Nephron progenitor cell (in vitro differentiated cells): ENCODE measurements at regions not wholly inside any gene's neighbourhood (a gene's known extent, or its start where the extent isn't known, plus 50 kb on each side); places are given as distances from the start of the nearest gene placed in this dataset.

Experiments used
- DNase-seq: peaks from one replicate; pipeline ENCODE4 v3.0.0; 2021
- H3K27ac Mint-ChIP-seq: 2 replicates; pipeline ENCODE4 v1.8.0; 2021; ENCODE audit warnings: mild to moderate bottlenecking, moderate library complexity, mixed read lengths
- H3K27me3 Mint-ChIP-seq: 2 replicates; pipeline ENCODE4 v1.8.0; 2021; ENCODE audit warnings: mild to moderate bottlenecking, low read depth, mixed read lengths; ENCODE audit not compliant: poor library complexity
- H3K36me3 Mint-ChIP-seq: 2 replicates; pipeline ENCODE4 v1.8.0; 2021; ENCODE audit warnings: low read depth, mixed read lengths
- H3K4me1 Mint-ChIP-seq: 2 replicates; pipeline ENCODE4 v1.8.0; 2021; ENCODE audit warnings: mixed read lengths
- H3K4me3 Mint-ChIP-seq: 2 replicates; pipeline ENCODE4 v1.8.0; 2021; ENCODE audit warnings: mild to moderate bottlenecking, moderate library complexity, mixed read lengths
- H3K9me3 Mint-ChIP-seq: 2 replicates; pipeline ENCODE4 v1.8.0; 2021; ENCODE audit warnings: mild to moderate bottlenecking, moderate library complexity, mixed read lengths
- CTCF ChIP-seq: fragments of 200-600 bp; sonication (generic); IDR thresholded peaks from 2 replicates; pipeline ENCODE4 v1.5.0; 2021; ENCODE audit warnings: antibody characterized with exemption

DNA sequence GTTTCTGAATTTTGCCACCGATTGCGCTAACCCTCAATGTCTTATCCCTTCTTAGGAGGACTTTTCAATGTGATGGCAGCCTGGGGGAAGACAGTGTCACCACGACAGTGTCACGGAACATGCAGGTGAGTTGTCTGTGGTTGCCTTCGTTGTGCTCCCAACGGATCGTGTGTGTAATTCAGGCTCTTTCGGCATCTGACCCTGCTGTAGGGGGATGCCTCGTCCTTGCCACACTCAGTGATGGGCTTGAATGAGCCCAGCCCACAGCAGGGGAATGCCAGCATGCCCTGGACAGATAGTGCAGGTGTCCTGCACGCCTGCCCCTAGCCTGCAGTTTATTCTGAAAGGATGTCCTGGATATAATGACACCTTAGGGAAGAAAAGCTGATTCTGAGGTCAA, 123.8 kb upstream of the RTL1 start:
- Mint-ChIP-seq H3K36me3 (no peaks in the 10 kb centered on the region), H3K27me3 (peaks cover 16% of the 10 kb centered on the region), H3K9me3 (peaks cover 17% of the 10 kb centered on the region), H3K27ac (no peak overlapping the region), H3K4me1 (no peaks in the 10 kb centered on the region), H3K4me3 (no peak overlapping the region)
- no peak for DNase-seq
- TF ChIP-seq CTCF: no peak

- no peaks in the 10 kb centered on the region for H3K36me3 Mint-ChIP-seq
- H3K4me1 Mint-ChIP-seq: no peaks in the 10 kb centered on the region
- H3K9me3 Mint-ChIP-seq: peaks cover 17% of the 10 kb centered on the region
- peaks cover 16% of the 10 kb centered on the region for H3K27me3 Mint-ChIP-seq
- no peak overlapping the region for H3K27ac Mint-ChIP-seq
- no peak overlapping the region for H3K4me3 Mint-ChIP-seq
- TF ChIP-seq CTCF: no peak
- no peak for DNase-seq
Observed at GRCh38 chr14:101027966-101028365, 124.4 kb upstream of the RTL1 start.

DNA sequence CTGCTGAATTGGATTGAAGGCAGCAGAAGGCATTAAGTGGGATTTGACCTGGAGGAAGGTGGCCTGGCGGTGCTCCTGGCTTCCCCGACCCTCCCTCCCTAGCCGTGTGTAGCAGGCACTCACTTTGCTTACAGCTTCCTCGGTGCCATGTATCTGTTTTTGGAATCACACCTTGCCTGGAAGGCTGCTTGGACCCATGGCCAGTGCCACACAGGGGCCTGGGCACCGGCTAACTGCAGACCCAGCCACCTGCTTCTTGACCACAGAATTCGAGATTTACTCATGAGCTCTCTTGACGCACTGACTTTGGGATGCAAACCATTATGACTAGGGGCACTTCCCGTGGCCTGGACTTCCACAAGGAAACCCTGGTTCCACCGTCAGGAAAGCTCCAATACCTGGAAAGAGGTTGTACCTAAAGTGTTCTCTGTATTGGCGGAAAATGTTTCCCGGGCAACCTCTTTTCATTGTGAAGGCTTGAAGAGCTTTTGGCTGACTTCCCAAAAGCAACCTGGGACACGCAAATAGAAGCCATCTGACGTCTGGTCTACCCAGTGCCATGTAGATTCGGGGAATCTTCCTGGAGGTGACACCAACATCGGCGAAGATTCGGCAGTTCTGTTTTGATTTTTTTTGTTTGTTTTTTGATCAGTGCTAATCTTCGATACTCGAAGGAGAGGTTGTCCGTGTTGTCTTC, 125.6 kb upstream of the RTL1 start:
- H3K27ac Mint-ChIP-seq: no peak overlapping the region

DNA sequence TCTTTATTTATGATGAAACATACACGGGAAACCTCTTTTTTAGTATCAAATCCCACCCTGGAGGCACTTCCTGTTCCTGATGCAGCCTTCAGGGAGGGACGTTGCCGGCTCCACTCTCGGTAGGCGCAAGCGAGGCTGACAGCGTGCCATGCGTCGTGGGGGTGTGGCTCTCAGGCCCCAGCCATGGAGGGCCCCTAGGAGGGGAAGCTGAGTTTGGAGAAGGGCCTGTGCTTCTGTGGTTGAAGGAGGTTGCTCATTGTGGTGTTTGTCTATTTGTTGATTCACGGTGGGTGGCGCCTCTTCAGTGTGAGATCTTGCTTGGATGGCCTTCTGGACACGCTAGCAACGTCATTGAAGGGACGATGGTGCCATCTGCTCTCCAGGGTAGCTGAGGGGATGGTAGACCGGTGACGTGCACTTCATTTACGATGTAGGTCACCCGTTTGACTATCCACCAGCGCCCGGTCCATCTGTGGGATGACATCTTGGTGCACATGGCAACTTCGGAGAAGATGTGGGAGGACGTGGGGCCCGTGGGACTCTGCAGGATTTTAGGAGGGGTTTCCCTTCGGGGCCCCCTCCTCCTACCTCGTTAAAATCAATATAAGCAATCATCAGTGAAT, 126.3 kb upstream of the RTL1 start:
- no peaks in the 10 kb centered on the region for H3K36me3 Mint-ChIP-seq
- H3K27ac Mint-ChIP-seq: no peak overlapping the region
- DNase-seq: no peak
- no peaks in the 10 kb centered on the region for H3K4me1 Mint-ChIP-seq
- H3K9me3 Mint-ChIP-seq: peaks cover 7% of the 10 kb centered on the region
- TF ChIP-seq CTCF: no peak
- H3K4me3 Mint-ChIP-seq: no peak overlapping the region
- H3K27me3 Mint-ChIP-seq: peaks cover 19% of the 10 kb centered on the region

More for the DNA sequence above, 125.6 kb upstream of the RTL1 start:
- DNase-seq: no peak
- H3K4me3 Mint-ChIP-seq: no peak overlapping the region
- peaks cover 19% of the 10 kb centered on the region for H3K27me3 Mint-ChIP-seq
- peaks cover 7% of the 10 kb centered on the region for H3K9me3 Mint-ChIP-seq
- TF ChIP-seq CTCF: no peak
- H3K36me3 Mint-ChIP-seq: no peaks in the 10 kb centered on the region
- H3K4me1 Mint-ChIP-seq: no peaks in the 10 kb centered on the region

GRCh38 chr14:101030586-101030985, 127.1 kb upstream of the RTL1 start:
- H3K27ac Mint-ChIP-seq: no peak overlapping the region
- DNase-seq: no peak
- no peak overlapping the region for H3K4me3 Mint-ChIP-seq
- H3K4me1 Mint-ChIP-seq: no peaks in the 10 kb centered on the region
- H3K36me3 Mint-ChIP-seq: no peaks in the 10 kb centered on the region
- no peak for TF ChIP-seq CTCF
- H3K9me3 Mint-ChIP-seq: peaks cover 7% of the 10 kb centered on the region
- peaks cover 15% of the 10 kb centered on the region for H3K27me3 Mint-ChIP-seq

GRCh38 chr14:101031186-101031585, 127.7 kb upstream of the RTL1 start:
- Mint-ChIP-seq H3K36me3 (no peaks in the 10 kb centered on the region), H3K4me1 (no peaks in the 10 kb centered on the region), H3K27ac (no peak overlapping the region), H3K4me3 (no peak overlapping the region), H3K27me3 (peaks cover 15% of the 10 kb centered on the region), H3K9me3 (peaks cover 4% of the 10 kb centered on the region)
- DNase-seq: no peak
- no peak for TF ChIP-seq CTCF
